AG09309 (cell line): ENCODE measurements at regions not wholly inside any gene's neighbourhood (a gene's known extent, or its start where the extent isn't known, plus 50 kb on each side); places are given as distances from the start of the nearest gene placed in this dataset.

Experiments used
- DNase-seq: peaks from one replicate; pipeline ENCODE4 v3.0.0-alpha.2; 2010; ENCODE audit warnings: low read depth
- H3K4me3 ChIP-seq: 2 replicates; pipeline ENCODE4 v1.5.1; 2011; ENCODE audit warnings: mild to moderate bottlenecking, low read depth, low read length, moderate library complexity; ENCODE audit not compliant: control insufficient read depth
- TF ChIP-seq, protein P1 (sequence below): IDR thresholded peaks from 2 replicates; pipeline ENCODE4 v1.5.1; 2011; ENCODE audit warnings: mild to moderate bottlenecking, low read depth, low read length, inconsistent platforms; ENCODE audit not compliant: insufficient read depth, control insufficient read depth; ENCODE audit errors: missing control alignments

DNA sequence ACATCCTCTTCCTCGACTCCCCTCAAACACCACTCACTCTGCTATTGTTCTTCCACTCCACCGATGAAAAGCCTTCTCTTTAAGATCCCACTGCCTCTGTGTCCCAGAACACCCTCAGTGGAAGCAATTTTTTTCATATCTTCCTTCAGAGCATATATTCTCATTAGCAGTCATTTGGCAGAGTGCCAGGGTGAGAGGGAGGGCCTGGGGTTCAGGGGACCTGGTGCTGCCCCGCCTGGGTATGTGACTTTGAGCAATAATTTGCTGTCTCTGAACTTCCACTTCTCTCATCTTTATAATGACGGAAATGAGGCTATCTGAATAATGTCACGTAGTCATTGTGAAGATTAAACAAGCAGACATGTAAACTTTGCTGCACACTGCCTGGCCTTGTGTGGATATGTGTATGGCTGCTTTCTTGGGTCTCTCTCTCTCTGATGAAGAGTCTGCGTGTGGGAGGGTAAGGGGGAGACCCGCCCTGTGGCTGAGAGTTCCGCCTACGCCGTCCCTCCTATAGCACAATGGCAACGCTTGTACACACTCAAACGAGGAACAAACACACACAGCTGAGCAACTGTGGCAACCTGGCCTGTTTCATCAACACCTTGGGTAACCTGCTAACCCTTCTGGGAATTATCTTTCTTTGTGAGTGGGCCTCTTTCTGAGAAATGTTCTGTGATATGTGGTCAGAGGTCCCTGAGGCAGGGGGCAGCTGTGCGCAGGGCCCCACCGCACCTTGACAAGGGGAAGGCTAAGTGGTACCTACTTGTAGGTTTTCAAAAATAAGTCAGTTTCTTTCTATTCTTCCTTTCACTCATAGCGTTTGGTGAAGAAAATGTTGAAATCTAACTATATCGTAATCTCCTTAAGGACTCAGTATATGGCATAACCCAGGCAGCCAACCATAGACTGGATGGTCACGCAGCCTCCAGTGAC is 369.8 kb downstream of the SV2B start:
- TF ChIP-seq, protein P1, sequence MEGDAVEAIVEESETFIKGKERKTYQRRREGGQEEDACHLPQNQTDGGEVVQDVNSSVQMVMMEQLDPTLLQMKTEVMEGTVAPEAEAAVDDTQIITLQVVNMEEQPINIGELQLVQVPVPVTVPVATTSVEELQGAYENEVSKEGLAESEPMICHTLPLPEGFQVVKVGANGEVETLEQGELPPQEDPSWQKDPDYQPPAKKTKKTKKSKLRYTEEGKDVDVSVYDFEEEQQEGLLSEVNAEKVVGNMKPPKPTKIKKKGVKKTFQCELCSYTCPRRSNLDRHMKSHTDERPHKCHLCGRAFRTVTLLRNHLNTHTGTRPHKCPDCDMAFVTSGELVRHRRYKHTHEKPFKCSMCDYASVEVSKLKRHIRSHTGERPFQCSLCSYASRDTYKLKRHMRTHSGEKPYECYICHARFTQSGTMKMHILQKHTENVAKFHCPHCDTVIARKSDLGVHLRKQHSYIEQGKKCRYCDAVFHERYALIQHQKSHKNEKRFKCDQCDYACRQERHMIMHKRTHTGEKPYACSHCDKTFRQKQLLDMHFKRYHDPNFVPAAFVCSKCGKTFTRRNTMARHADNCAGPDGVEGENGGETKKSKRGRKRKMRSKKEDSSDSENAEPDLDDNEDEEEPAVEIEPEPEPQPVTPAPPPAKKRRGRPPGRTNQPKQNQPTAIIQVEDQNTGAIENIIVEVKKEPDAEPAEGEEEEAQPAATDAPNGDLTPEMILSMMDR, result no peak
- H3K4me3 ChIP-seq, result no peak overlapping the region
- no peak for DNase-seq

DNA sequence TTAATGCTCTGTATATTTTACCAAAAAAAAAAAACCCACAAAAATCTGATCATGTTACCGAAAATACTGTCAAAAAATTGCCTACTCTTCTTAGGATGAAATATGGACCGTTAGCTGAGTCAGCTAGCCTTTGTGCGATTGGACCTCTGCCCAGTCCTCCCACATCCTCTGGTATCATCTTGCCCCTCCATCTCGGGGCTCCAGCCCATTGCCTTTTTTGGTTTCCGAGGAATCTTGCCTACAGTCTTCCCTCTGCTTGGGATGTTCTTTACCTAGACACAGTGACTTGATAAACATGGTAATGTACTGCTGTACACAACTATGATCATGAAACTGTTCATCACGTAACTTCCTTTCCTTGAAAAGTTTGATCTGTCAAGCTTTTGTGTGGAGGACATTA is 371.4 kb downstream of the SV2B start:
- TF ChIP-seq, protein P1, result no peak
- DNase-seq, result no peak

DNA sequence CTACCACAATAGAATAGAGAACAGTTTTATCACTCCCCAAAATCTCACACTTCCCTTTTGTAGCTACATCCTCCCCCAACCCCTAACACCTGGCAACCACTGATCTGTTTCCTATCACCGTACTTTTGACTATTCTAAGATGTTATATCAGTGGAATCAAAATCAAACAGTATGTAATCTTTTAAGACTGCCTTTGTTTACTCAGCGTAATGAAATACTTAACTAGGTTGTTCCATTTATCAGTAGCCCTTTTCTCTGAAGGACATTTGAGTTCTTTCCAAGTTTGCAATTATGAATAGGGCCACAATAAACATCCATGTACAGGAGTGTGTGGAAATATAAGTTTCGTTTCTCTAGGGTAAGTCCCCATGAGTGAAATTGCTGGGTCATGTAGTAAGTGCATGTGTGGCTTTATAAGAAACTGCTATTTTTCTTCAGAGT is 372.3 kb downstream of the SV2B start:
- no peak for DNase-seq
- TF ChIP-seq, protein P1, result no peak
- no peak overlapping the region for H3K4me3 ChIP-seq

More for the DNA sequence above, 371.4 kb downstream of the SV2B start:
- no peak overlapping the region for H3K4me3 ChIP-seq

DNA sequence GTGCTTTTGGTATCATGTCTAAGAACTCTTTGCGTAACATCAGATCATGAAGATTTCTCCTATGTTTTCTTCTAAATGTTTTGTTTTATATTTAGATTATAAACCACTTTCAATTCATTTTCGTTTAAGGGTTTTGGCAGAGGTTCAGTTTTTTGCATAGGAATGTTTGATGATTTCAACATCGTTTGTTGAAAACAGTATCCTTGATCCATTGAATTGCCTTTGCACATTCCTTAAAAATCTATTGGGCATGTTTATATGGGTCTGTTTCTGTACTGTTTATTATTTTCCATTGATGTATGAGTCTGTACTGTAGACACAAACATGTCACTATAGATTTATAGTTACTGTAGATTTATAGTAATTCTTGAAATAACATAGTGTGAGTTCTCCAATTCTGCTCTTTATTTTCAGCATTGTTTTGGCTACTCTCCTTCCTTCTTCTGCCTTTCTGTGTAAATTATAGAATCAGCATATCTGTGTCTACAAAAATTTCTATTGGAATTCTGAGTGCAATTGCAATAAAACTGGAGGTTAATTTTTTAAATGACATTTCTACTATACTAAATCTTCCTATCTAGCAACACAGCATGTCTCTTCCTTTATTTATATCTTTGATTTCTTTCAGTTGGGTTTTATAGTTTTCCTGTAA is 374.0 kb downstream of the SV2B start:
- H3K4me3 ChIP-seq, result no peak overlapping the region
- TF ChIP-seq, protein P1, result no peak
- no peak for DNase-seq

DNA sequence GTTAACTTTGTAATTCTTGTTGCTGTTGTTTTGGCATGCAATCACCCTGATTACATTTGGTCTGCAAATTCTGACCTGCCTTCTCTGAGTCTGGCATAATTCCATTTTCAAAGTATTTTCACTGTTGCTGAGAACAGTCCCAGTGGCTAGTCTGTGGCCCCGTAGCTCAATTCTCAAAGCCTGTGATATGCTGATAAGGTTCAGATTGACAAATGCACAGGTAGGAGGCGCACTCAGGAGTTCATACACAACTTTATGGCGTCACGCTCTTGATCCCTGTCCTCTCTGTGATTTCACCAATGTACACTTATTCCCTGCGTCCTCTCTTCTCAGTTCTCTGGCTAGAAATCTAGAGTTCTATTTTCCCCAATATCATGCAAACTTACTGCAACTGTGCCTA is 376.6 kb upstream of the SLCO3A1 start:
- H3K4me3 ChIP-seq, result no peak overlapping the region
- TF ChIP-seq, protein P1, result no peak
- no peak for DNase-seq

DNA sequence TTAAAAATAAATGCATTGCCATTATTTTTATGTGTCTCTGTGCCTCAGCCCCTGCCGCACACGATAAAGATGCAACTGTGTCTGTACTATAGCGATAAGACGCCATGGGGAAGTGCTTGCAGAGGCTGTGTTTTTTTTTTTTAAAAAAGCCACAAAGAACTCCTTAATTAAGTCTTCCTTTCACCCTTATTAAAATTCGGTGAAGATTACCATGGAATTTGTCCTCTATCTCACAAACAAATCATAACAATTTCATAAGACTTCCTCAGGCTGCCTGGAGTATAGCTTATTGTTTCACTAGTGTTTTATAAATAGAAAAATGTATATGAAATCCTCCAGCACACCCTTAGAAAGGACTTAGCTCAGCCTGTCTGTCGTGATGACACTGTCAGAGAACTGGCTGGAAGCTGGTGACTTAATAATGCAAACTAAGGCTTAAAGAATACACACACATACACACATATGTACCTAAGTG is 374.8 kb upstream of the SLCO3A1 start:
- no peak overlapping the region for H3K4me3 ChIP-seq
- TF ChIP-seq, protein P1, result no peak
- DNase-seq, result no peak
